ENCODE measurements at regions not wholly inside any gene's neighbourhood (a gene's known extent, or its start where the extent isn't known, plus 50 kb on each side); places are given as distances from the start of the nearest gene placed in this dataset.

DNA sequence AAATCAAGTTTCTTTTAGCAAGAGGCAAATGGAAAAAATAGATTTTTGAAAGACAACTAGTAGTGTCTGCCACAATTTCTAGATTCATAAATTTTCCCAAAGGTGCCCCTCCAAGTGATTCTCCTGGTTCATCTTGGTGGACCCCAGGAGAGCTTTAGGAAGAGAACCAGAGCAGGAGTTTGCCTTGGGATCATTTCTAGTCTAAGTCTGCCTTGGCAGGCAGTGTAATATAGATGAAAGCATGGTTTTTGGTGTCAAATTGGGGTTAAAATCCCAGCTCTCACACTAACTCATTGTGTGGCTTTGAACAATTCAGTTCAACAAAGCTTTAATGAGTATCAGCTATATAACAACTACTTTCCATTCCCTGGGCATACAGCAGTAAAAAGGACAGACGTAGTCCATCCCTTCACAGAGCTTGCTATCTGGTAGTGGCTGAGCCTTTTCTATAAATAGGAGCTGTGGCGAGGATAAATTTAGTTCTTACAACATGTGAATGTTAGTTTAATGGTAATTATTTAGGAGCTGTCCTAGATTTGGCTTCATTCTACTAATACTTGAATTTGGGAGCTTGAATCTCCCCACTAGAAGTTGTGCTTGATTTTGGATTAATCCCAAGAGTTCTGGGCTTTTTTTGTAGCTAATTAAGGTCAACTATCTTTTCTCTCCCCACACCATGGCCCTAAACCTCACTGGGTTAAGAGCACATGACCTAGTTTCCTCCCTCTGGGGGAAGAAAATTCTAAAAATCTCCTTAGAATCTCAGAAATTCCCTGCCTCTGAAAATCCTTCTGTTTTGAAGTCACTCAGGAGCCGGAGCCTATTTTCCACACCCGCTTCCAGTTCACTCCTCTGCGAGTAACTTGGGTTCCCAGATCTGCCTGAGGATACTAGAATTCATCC lies 197.8 kb downstream of the PCSK1 start:
- H3K27me3 ChIP-seq, result no peaks in the 10 kb centered on the region
- peaks cover 0 to 10% (median 8%) of the 10 kb centered on the region in 10 experiments; a peak in 15 of 20 replicates for H3K4me1 ChIP-seq
- TF ChIP-seq Cebpa-rat (IDR thresholded peaks at IDR 0.05), result no peak
- H3K9ac ChIP-seq, result no peak overlapping the region
- no peaks in the 10 kb centered on the region for H3K9me3 ChIP-seq (replicated peaks in 1 of 11)
- H3K36me3 ChIP-seq, result no peaks in the 10 kb centered on the region
- no peaks in the 10 kb centered on the region for H4K20me1 ChIP-seq
- no peak overlapping the region for H3K27ac ChIP-seq
- peak overlapping the region; percentile 1 to 50 (median 29); a peak in 19 of 22 replicates for H3K4me2 ChIP-seq
- no peak overlapping the region for H3K4me3 ChIP-seq

- H3K9me3 ChIP-seq (replicated peaks in 1 of 11), result no peaks in the 10 kb centered on the region
- peaks cover 0 to 10% (median 8%) of the 10 kb centered on the region in 10 experiments; a peak in 16 of 20 replicates for H3K4me1 ChIP-seq
- H3K36me3 ChIP-seq, result no peaks in the 10 kb centered on the region
- no peaks in the 10 kb centered on the region for H3K27me3 ChIP-seq
- H3K9ac ChIP-seq, result no peak overlapping the region
- no peaks in the 10 kb centered on the region for H4K20me1 ChIP-seq
- no peak overlapping the region for H3K27ac ChIP-seq
- H3K4me3 ChIP-seq, result no peak overlapping the region
- no peak for TF ChIP-seq Cebpa-rat (IDR thresholded peaks at IDR 0.05)
- no peak overlapping the region for H3K4me2 ChIP-seq
Measured at GRCh38 chr5:96232602-96233001, 200.4 kb downstream of the PCSK1 start.

DNA sequence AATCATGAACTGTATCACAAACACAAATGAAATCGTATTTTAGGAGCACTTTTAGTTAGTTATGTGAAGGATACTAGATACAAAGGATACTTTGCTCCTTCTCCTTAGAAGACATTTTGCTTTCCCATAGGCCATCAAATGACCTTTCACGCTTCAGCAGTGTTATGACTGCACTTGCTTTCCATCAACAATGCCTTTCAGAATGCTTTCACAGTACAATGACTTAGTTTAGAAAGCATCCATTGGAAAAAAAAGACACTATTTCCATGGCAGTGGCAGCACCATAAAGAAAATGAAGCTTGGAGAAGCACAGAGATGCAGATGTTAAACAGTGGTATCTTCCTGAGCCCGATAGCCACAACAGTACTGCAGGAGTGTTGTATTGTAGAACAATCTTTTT lies 203.9 kb downstream of the PCSK1 start:
- Histone ChIP-seq H3K4me3 (no peak overlapping the region), H3K4me2 (no peak overlapping the region), H3K9me3 (replicated peaks in 1 of 11) (no peaks in the 10 kb centered on the region), H3K27ac (no peak overlapping the region), H3K9ac (no peak overlapping the region), H3K4me1 (peaks cover 0 to 5% (median 0%) of the 10 kb centered on the region in 10 experiments; a peak in 2 of 20 replicates), H4K20me1 (no peaks in the 10 kb centered on the region), H3K36me3 (no peaks in the 10 kb centered on the region), H3K27me3 (no peaks in the 10 kb centered on the region)
- no peak for TF ChIP-seq Cebpa-rat (IDR thresholded peaks at IDR 0.05)

DNA sequence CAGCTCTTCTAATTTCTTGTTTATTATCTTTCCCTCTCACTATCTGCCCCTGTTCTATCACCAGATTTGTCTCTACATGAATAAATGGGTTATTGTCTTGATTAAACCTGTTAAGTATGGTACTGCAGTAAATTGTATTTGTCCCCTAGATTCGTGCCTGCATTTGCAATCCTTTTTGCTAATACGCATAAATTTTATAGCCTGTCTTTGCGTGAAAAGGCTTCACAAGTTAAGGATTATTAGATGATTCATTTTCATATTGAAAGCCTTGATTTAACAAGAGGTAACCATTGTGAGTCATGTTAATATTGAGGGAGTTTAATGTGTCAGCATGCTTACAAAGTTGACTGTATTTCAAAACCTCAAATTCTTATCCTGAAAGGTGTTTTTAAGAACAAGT lies 204.6 kb downstream of the PCSK1 start:
- no peak for TF ChIP-seq Cebpa-rat (IDR thresholded peaks at IDR 0.05)
- Histone ChIP-seq H4K20me1 (no peaks in the 10 kb centered on the region), H3K4me3 (no peak overlapping the region), H3K27ac (no peak overlapping the region), H3K9me3 (replicated peaks in 1 of 11) (no peaks in the 10 kb centered on the region), H3K4me2 (no peak overlapping the region), H3K4me1 (peaks cover 0 to 5% (median 0%) of the 10 kb centered on the region in 10 experiments; a peak in 2 of 20 replicates), H3K27me3 (no peaks in the 10 kb centered on the region), H3K36me3 (no peaks in the 10 kb centered on the region), H3K9ac (no peak overlapping the region)

- Histone ChIP-seq H3K4me3 (no peak overlapping the region), H3K4me2 (no peak overlapping the region), H3K27me3 (no peaks in the 10 kb centered on the region), H3K27ac (no peak overlapping the region), H3K36me3 (no peaks in the 10 kb centered on the region), H3K4me1 (peaks cover 0 to 5% (median 0%) of the 10 kb centered on the region in 10 experiments; a peak in 2 of 20 replicates), H3K9me3 (replicated peaks in 1 of 11) (no peaks in the 10 kb centered on the region), H3K9ac (no peak overlapping the region), H4K20me1 (no peaks in the 10 kb centered on the region)
- TF ChIP-seq Cebpa-rat (IDR thresholded peaks at IDR 0.05), result no peak
Measured at GRCh38 chr5:96227957-96228356, 205.1 kb downstream of the PCSK1 start.

DNA sequence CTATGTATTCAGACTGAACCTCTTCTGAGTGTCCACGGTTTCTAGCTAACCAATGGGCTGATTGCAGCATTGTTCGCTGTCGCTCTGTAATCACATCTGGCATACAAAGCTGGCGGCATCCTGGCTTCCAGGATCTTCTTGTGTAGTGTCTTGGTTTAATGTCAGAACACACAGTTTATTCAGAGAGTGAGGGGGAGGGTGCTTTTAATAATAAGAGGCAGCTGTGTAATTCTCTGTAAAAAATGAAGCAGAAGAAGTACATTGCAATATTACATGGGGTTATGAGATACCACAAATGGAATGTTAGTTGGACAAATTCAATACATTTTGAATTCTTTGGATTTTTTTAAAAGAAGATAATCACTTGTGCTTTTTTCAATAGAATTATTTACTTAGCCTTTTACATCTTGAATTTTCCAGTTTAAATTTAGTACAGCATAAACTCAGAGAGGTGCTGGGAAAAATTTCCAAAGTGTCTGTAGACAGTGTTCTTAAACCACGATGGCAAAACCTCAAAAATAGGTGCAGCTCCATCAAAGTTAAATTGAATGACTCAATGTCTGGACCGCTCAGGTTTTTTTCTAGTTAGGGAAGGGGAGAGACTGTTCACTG lies 206.0 kb downstream of the PCSK1 start:
- Histone ChIP-seq H4K20me1 (no peaks in the 10 kb centered on the region), H3K27me3 (no peaks in the 10 kb centered on the region), H3K4me1 (peaks cover 0 to 5% (median 0%) of the 10 kb centered on the region in 10 experiments; a peak in 2 of 20 replicates), H3K4me3 (no peak overlapping the region), H3K4me2 (no peak overlapping the region; a peak in 1 of 22 replicates), H3K9ac (no peak overlapping the region), H3K27ac (no peak overlapping the region), H3K36me3 (no peaks in the 10 kb centered on the region), H3K9me3 (replicated peaks in 1 of 11) (no peaks in the 10 kb centered on the region)
- TF ChIP-seq Cebpa-rat (IDR thresholded peaks at IDR 0.05), result no peak

DNA sequence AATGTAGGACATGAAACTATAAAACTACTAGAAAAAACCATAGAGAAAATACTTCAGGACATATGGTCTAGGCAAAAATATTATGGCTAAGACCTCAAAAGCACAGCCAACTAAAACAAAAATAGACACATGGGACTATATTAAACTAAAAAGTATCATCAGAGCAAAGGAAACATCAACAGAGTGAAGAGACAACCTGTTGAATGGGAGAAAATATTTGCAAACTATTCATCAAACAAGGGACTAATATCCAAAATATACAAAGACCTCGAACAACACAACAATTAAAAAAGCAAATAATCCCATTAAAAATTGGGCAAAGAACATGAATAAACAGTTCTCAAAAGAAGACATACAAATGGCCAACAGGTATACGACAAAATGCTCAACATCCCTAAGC lies 210.9 kb downstream of the PCSK1 start:
- Histone ChIP-seq H3K4me2 (no peak overlapping the region), H4K20me1 (no peaks in the 10 kb centered on the region), H3K9me3 (replicated peaks in 1 of 11) (no peaks in the 10 kb centered on the region), H3K9ac (no peak overlapping the region), H3K27me3 (no peaks in the 10 kb centered on the region), H3K4me1 (no peaks in the 10 kb centered on the region), H3K36me3 (no peaks in the 10 kb centered on the region), H3K4me3 (no peak overlapping the region), H3K27ac (no peak overlapping the region)
- TF ChIP-seq Cebpa-rat (IDR thresholded peaks at IDR 0.05), result no peak

GRCh38 chr5:96220610-96221390 lies 212.2 kb downstream of the PCSK1 start:
- H3K9ac ChIP-seq, result no peak overlapping the region
- no peak overlapping the region for H3K4me2 ChIP-seq
- H3K9me3 ChIP-seq (replicated peaks in 1 of 11), result no peaks in the 10 kb centered on the region
- no peak for TF ChIP-seq Cebpa-rat (IDR thresholded peaks at IDR 0.05)
- no peaks in the 10 kb centered on the region for H4K20me1 ChIP-seq
- H3K36me3 ChIP-seq, result no peaks in the 10 kb centered on the region
- no peaks in the 10 kb centered on the region for H3K27me3 ChIP-seq
- H3K27ac ChIP-seq, result no peak overlapping the region
- H3K4me1 ChIP-seq, result peaks cover 0 to 8% (median 0%) of the 10 kb centered on the region in 10 experiments; a peak in 2 of 20 replicates
- H3K4me3 ChIP-seq, result no peak overlapping the region
